K562 (cell line): ENCODE measurements at regions not wholly inside any gene's neighbourhood (a gene's known extent, or its start where the extent isn't known, plus 50 kb on each side); places are given as distances from the start of the nearest gene placed in this dataset.
A peak's percentile ranks its signal among the peaks of the same experiment; 100 is the strongest.

Experiments used
- ATAC-seq: fragments of 200-7000 bp; cut with Tn5 transposase; 3 replicates; pipeline ENCODE4 v1.9.1; 2020; ENCODE audit warnings: moderate library complexity
- BruUV-seq: library from RNA; stranded (reverse); fragments of 400-500 nt; replicated peaks from 2 replicates; lab custom pipeline; 2021; lab: Mats Ljungman, UMichigan
- CTCF ChIA-PET: fragments of 300-600 bp; formaldehyde crosslinking; extraction: SDS; loops from one replicate; lab custom pipeline; 2021; ENCODE audit warnings: low intra/inter-chr PET ratio; lab: Yijun Ruan, JAX
- POLR2A ChIA-PET: fragments of 300-600, 350-650 bp; sonication (Branson Sonifier 250); formaldehyde crosslinking; extraction: SDS; loops from one replicate; lab custom pipeline; 2021; ENCODE audit warnings: antibody characterized with exemption, inconsistent platforms; lab: Yijun Ruan, JAX
- DNase-seq, 4 experiments: peaks; one replicate each; pipeline versions ENCODE4 v3.0.0 to v3.0.0-alpha.2; 2011 to 2018; ENCODE audit warnings: low spot score in 3 of 4, mixed read lengths in 3 of 4; ENCODE audit errors: extremely low read depth in 1 of 4
- FAIRE-seq: peaks from 2 replicates; lab custom pipeline; 2011; peaks lifted over from hg19 to GRCh38; lab: Jason Lieb, UNC
- H2AFZ ChIP-seq: 2 replicates; pipeline ENCODE4 v1.6.0; 2011; ENCODE audit warnings: low read depth, low read length, control low read depth, inconsistent platforms
- H3K27ac ChIP-seq: fragments of 200-600 bp; 3 replicates; pipeline ENCODE4 v1.8.0; 2011; ENCODE audit warnings: low read depth, mild to moderate bottlenecking, control low read depth, inconsistent platforms, low read length, moderate library complexity, mixed read lengths; ENCODE audit errors: extremely low read depth
- H3K27me3 ChIP-seq, 2 experiments: fragments of 300-600 bp in 1 of 2; 2 replicates in 1 of 2; 3 replicates in 1 of 2; pipeline versions ENCODE4 v1.6.0 to v1.8.0; 2011; ENCODE audit warnings: inconsistent platforms in 2 of 2, low read length in 2 of 2, mild to moderate bottlenecking in 1 of 2, mixed read lengths in 1 of 2, moderate library complexity in 1 of 2; ENCODE audit not compliant: control insufficient read depth in 2 of 2, insufficient read depth in 2 of 2
- H3K36me3 ChIP-seq: fragments of 300-600 bp; 3 replicates; pipeline ENCODE4 v1.8.0; 2011; ENCODE audit warnings: mild to moderate bottlenecking, low read length, inconsistent platforms; ENCODE audit not compliant: control insufficient read depth, insufficient read depth
- H3K4me1 ChIP-seq, 2 experiments: fragments of 200-600 bp in 1 of 2; replicated peaks in 1 of 2; 2 replicates in 1 of 2; 3 replicates in 1 of 2; pipeline versions ENCODE4 v1.5.1 to v1.8.0; 2011; ENCODE audit warnings: inconsistent platforms in 2 of 2, low read length in 2 of 2, mild to moderate bottlenecking in 1 of 2, mixed read lengths in 1 of 2, moderate library complexity in 1 of 2; ENCODE audit not compliant: control insufficient read depth in 2 of 2, insufficient read depth in 2 of 2
- H3K4me2 ChIP-seq: 2 replicates; pipeline ENCODE4 v1.6.1; 2011; ENCODE audit warnings: low read length, control low read depth, inconsistent platforms, mixed read lengths; ENCODE audit not compliant: insufficient read depth
- H3K4me3 ChIP-seq: fragments of 200-600 bp; sonication (generic), shearing (Covaris generic); 2 replicates; pipeline ENCODE4 v1.5.1; 2016; ENCODE audit warnings: control low read depth, inconsistent platforms
- H3K79me2 ChIP-seq: fragments of 200-600 bp; 3 replicates; pipeline ENCODE4 v1.8.0; 2011; ENCODE audit warnings: low read length, inconsistent platforms; ENCODE audit not compliant: control insufficient read depth, insufficient read depth
- H3K9ac ChIP-seq, 2 experiments: 2 replicates each; pipeline versions ENCODE4 v1.6.0 to v1.6.1; 2011; ENCODE audit warnings: low read depth in 2 of 2, low read length in 2 of 2, control low read depth in 1 of 2, inconsistent platforms in 1 of 2, mild to moderate bottlenecking in 1 of 2, mixed read lengths in 1 of 2; ENCODE audit not compliant: insufficient read depth in 1 of 2
- H3K9me1 ChIP-seq: one replicate; pipeline ENCODE4 v1.6.0; 2011; ENCODE audit warnings: inconsistent platforms, mild to moderate bottlenecking, low read length, moderate library complexity; ENCODE audit not compliant: control insufficient read depth, insufficient read depth
- H3K9me3 ChIP-seq: replicated peaks from 2 replicates; pipeline ENCODE4 v1.5.1; 2011; ENCODE audit warnings: low read depth, low read length, inconsistent platforms; ENCODE audit not compliant: control insufficient read depth, insufficient read depth
- H4K20me1 ChIP-seq: replicated peaks from 2 replicates; pipeline ENCODE4 v1.6.1; 2011; ENCODE audit warnings: low read length, inconsistent platforms, mixed read lengths; ENCODE audit not compliant: control insufficient read depth, insufficient read depth
- ATF4 ChIP-seq: fragments of 450-650 bp; formaldehyde crosslinking; IDR thresholded peaks from 2 replicates; pipeline ENCODE4 v1.4.0; 2022; ENCODE audit warnings: mild to moderate bottlenecking, moderate library complexity
- GTF2E2 ChIP-seq: fragments of 200-800 bp; sonication (Bioruptor generic); IDR thresholded peaks from 2 replicates; pipeline ENCODE4 v1.6.1; 2016; ENCODE audit warnings: missing genetic modification characterization, missing compliant biosample characterization
- KAT7 ChIP-seq: sonication (generic); formaldehyde crosslinking; IDR thresholded peaks from 2 replicates; pipeline ENCODE4 v1.8.0; 2022; ENCODE audit warnings: missing genetic modification reagents, mild to moderate bottlenecking, borderline replicate concordance
- NFE2 ChIP-seq: IDR thresholded peaks from 2 replicates; pipeline ENCODE4 v1.6.1; 2014; ENCODE audit warnings: antibody characterized with exemption, low read depth
- PTRF ChIP-seq: fragments of 450-650 bp; IDR thresholded peaks from 2 replicates; pipeline ENCODE4 v1.6.1; 2016; ENCODE audit warnings: mild to moderate bottlenecking, missing genetic modification characterization, missing compliant biosample characterization
- TFAM ChIP-seq: fragments of 250-450 bp; sonication (Bioruptor Pico); conservative IDR thresholded peaks from 2 replicates; pipeline ENCODE4 v1.5.0; 2021; ENCODE audit warnings: mild to moderate bottlenecking, moderate library complexity
- VEZF1 ChIP-seq: fragments of 200-800 bp; sonication (Bioruptor generic); IDR thresholded peaks from 2 replicates; pipeline ENCODE4 v1.6.1; 2017; ENCODE audit warnings: missing genetic modification characterization, missing compliant biosample characterization
- ZFP36 ChIP-seq: fragments of 150-350 bp; IDR thresholded peaks from 2 replicates; pipeline ENCODE4 v1.6.1; 2018; ENCODE audit warnings: low read length, low read depth; ENCODE audit not compliant: partially characterized antibody
- ZNF184 ChIP-seq: sonication (generic); formaldehyde crosslinking; IDR thresholded peaks from 2 replicates; pipeline ENCODE4 v1.5.0; 2020; ENCODE audit warnings: missing genetic modification reagents
- ZNF445 ChIP-seq: fragments of 250-450 bp; sonication (Bioruptor Pico); IDR thresholded peaks from 2 replicates; pipeline ENCODE4 v1.4.0; 2020; ENCODE audit warnings: low read depth, mild to moderate bottlenecking, moderate library complexity
- ZNF449 ChIP-seq: fragments of 250-450 bp; sonication (Bioruptor Pico); IDR thresholded peaks from 2 replicates; pipeline ENCODE4 v1.8.0; 2022; ENCODE audit warnings: moderate library complexity, mild to moderate bottlenecking, inconsistent platforms
- WGBS: fragments of 100-300 bp; shearing (Covaris generic); methylation state at CpG from one replicate; pipeline ENCODE4 v1.1.6; 2016; ENCODE audit warnings: low coverage, mixed read lengths; ENCODE audit not compliant: insufficient coverage; ENCODE audit errors: missing lambda C conversion rate; 5-methylcytosine and 5-hydroxymethylcytosine counted together
- in situ Hi-C: fragments of 300-500 bp; cut with MboI; formaldehyde crosslinking; loops from 4 replicates; pipeline ENCODE4 v1.15.0; 2018; ENCODE audit warnings: inconsistent platforms, mixed read lengths
- intact Hi-C: fragments of 100-400 bp; cut with micrococcal nuclease; formaldehyde crosslinking; loops from 2 replicates; pipeline ENCODE4 v1.14.2; 2022

GRCh38 chr1:61605607-61606321, 119.2 kb downstream of the TM2D1 start:
- FAIRE-seq, result no peak

DNA sequence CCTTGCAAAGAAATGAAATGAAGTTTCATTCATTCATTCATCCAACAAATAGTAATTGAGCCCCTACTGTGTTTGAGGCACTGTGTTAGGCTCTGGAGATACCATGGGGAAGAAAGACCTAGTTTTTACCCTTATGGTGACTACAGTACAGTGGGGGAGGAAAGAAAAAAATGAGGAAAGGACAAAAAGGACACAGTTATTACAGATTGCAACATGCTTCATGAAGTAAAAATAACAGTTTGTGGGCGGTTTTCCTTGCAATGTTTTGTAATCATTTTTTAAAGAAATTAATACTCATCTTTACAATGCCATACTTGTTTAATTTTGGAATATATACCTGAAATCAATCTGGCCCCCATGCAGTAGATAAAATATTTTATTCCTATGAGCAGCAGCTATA, 120.3 kb downstream of the TM2D1 start:
- Histone ChIP-seq H3K9me1 (no peaks in the 10 kb centered on the region), H3K79me2 (no peaks in the 10 kb centered on the region), H3K9me3 (no peaks in the 10 kb centered on the region), H2AFZ (no peak overlapping the region), H3K27ac (no peak overlapping the region), H3K9ac (no peak overlapping the region), H3K4me2 (no peak overlapping the region), H4K20me1 (no peaks in the 10 kb centered on the region), H3K4me3 (no peak overlapping the region), H3K4me1 (no peaks in the 10 kb centered on the region), H3K36me3 (no peaks in the 10 kb centered on the region), H3K27me3 (peaks cover 7 to 14% of the 10 kb centered on the region in 2 experiments; a peak in 1 of 5 replicates)
- DNase-seq (no peak), FAIRE-seq (no peak), ATAC-seq (no peak)
- no TSS peak for BruUV-seq
- in situ Hi-C loops (no loop called here), intact Hi-C loops (no loop called here)
- POLR2A ChIA-PET, result interaction anchor here (0.5 to 0.7 kb wide), 2 partner anchors 49 to 631 kb away, joined by 3 read pairs; no protein-coding TSS in a partner anchor
- CTCF ChIA-PET, result no interaction called here
- 0% methylated on average over 1 of the region's 1 CpG for WGBS
- TF ChIP-seq TFAM (CRISPR knock-in tag) (no peak), ZNF449 (CRISPR knock-in tag) (no peak), ZNF184 (no peak), ZFP36 (no peak), ZNF445 (CRISPR knock-in tag) (no peak), KAT7 (no peak), VEZF1 (CRISPR knock-in tag) (no peak), PTRF (tag) (no peak)

More at GRCh38 chr1:61605607-61606321, 119.2 kb downstream of the TM2D1 start:
- DNase-seq (no peak), ATAC-seq (no peak)
- BruUV-seq, result no TSS peak
- intact Hi-C loops, result no loop called here
- 30% methylated on average over 4 of the region's 4 CpGs for WGBS
- POLR2A ChIA-PET, result no interaction called here
- Histone ChIP-seq H3K27me3 (peaks cover 7 to 14% of the 10 kb centered on the region in 2 experiments; a peak in 1 of 5 replicates), H3K9me1 (no peaks in the 10 kb centered on the region), H3K9me3 (no peaks in the 10 kb centered on the region), H3K4me1 (no peaks in the 10 kb centered on the region), H3K4me2 (no peak overlapping the region), H3K4me3 (no peak overlapping the region), H3K36me3 (no peaks in the 10 kb centered on the region), H2AFZ (no peak overlapping the region), H3K9ac (no peak overlapping the region), H3K27ac (no peak overlapping the region), H4K20me1 (no peaks in the 10 kb centered on the region), H3K79me2 (no peaks in the 10 kb centered on the region)
- in situ Hi-C loops, result no loop called here
- CTCF ChIA-PET, result no interaction called here
- TF ChIP-seq ATF4, result no peak
- peak; percentile 35 for TF ChIP-seq ZFP36
- no peak for TF ChIP-seq GTF2E2 (tag)
- TF ChIP-seq NFE2, result 0 out of 2 replicates have a peak, but pooled peaks have one; percentile 11
